ENCODE measurements at regions not wholly inside any gene's neighbourhood (a gene's known extent, or its start where the extent isn't known, plus 50 kb on each side); places are given as distances from the start of the nearest gene placed in this dataset.

- Histone ChIP-seq H2AK5ac (ENCODE audit: low read depth, low read length) (no peak overlapping the region), H3K56ac (replicated peaks; ENCODE audit: insufficient read length, low read depth, low read length) (no peak overlapping the region), H2BK15ac (ENCODE audit: low read length) (no peak overlapping the region), H2AFZ (ENCODE audit: low read length) (peak overlapping the region; percentile 56), H3K14ac (ENCODE audit: insufficient read length) (no peak overlapping the region), H4K5ac (ENCODE audit: insufficient read length, low read depth, low read length) (no peak overlapping the region), H3K23ac (ENCODE audit: insufficient read length) (no peak overlapping the region), H3K4me3 (ENCODE audit: extremely low read depth in 1 of 4, insufficient read depth in 2 of 4, low read depth in 3 of 4, low read length in 4 of 4) (no peak overlapping the region), H3K27ac (ENCODE audit: low read depth, low read length) (no peak overlapping the region), H3K4me1 (replicated peaks in 1 of 4; ENCODE audit: control insufficient read depth in 3 of 4, insufficient read depth in 4 of 4, low read length in 3 of 4) (no peaks in the 10 kb centered on the region), H3K9ac (replicated peaks in 1 of 4; ENCODE audit: extremely low read depth in 1 of 4, low read depth in 3 of 4, low read length in 3 of 4) (no peak overlapping the region), H3K79me1 (ENCODE audit: low read depth, low read length) (no peaks in the 10 kb centered on the region), H4K20me1 (replicated peaks in 1 of 2; ENCODE audit: control insufficient read depth in 1 of 2, insufficient read depth in 2 of 2, low read length in 2 of 2) (no peaks in the 10 kb centered on the region), H4K91ac (replicated peaks; ENCODE audit: insufficient read length, low read length) (no peak overlapping the region), H3K23me2 (ENCODE audit: low read depth, low read length) (no peaks in the 10 kb centered on the region), H3K79me2 (ENCODE audit: control insufficient read depth in 1 of 2, insufficient read depth in 2 of 2, low read length in 2 of 2) (no peaks in the 10 kb centered on the region), H2BK5ac (ENCODE audit: low read depth, low read length) (no peak overlapping the region), H3K9me3 (ENCODE audit: insufficient read depth in 2 of 2, low read depth in 1 of 2, low read length in 1 of 2) (no peaks in the 10 kb centered on the region), H3K18ac (ENCODE audit: extremely low read depth, low read length) (no peak overlapping the region), H2BK12ac (ENCODE audit: low read depth, low read length) (peak overlapping the region; percentile 53; the same call in 1 of the 2 replicates), H3K4ac (replicated peaks; ENCODE audit: insufficient read length, low read depth, low read length) (no peak overlapping the region), H3K36me3 (ENCODE audit: control insufficient read depth in 2 of 4, insufficient read depth in 4 of 4, low read length in 3 of 4) (no peaks in the 10 kb centered on the region), H2BK120ac (replicated peaks; ENCODE audit: low read depth, low read length) (no peak overlapping the region), H4K8ac (ENCODE audit: extremely low read depth, insufficient read depth, low read length) (no peak overlapping the region), H2BK20ac (ENCODE audit: low read length) (no peak overlapping the region), H3K4me2 (ENCODE audit: insufficient read depth in 1 of 2, low read depth in 2 of 2, low read length in 2 of 2) (no peak overlapping the region), H3K27me3 (replicated peaks in 1 of 4; ENCODE audit: control insufficient read depth in 3 of 4, extremely low read depth in 1 of 4, insufficient read depth in 3 of 4, low read length in 3 of 4) (no peaks in the 10 kb centered on the region)
- ChIA-PET CTCF (ENCODE audit: partially characterized antibody) (interaction anchor here (0.8 kb wide), 1 partner anchor 171 kb away, joined by 3 read pairs; no protein-coding TSS in a partner anchor), POLR2A (ENCODE audit: partially characterized antibody) (no interaction called here)
- TF ChIP-seq MAFK (IDR thresholded peaks at IDR 0.05; ENCODE audit: low read depth, low read length) (peak; percentile 63), TEAD4 (IDR thresholded peaks at IDR 0.05; ENCODE audit: low read depth, low read length) (peak; percentile 80), TCF12 (IDR thresholded peaks at IDR 0.05; ENCODE audit: low read depth, low read length) (no peak)
- FAIRE-seq: no peak
- WGBS, 2 experiments (ENCODE audit: extremely low coverage in 1 of 2, insufficient coverage in 1 of 2, insufficient read length in 1 of 2, insufficient replicate concordance in 2 of 2, low coverage in 1 of 2, low lambda C conversion rate in 2 of 2, missing lambda C conversion rate in 1 of 2): 93% methylated on average over 1 of the region's 1 CpG; no CpG with 5 or more reads in 1 of the 2 experiments
- DNase-seq (ENCODE audit: low read depth in 1 of 2, low spot score in 2 of 2): no peak
Observed at GRCh38 chr4:46676364-46676763, 232.7 kb downstream of the COX7B2 start.
